Testis (tissue), 2 donors: ENCODE measurements at regions not wholly inside any gene's neighbourhood (a gene's known extent, or its start where the extent isn't known, plus 50 kb on each side); places are given as distances from the start of the nearest gene placed in this dataset.

Experiments used
- CTCF ChIP-seq, 3 experiments: fragments of 450-650 bp in 2 of 3; fragments of 200-600 bp in 1 of 3; sonication (generic) in 1 of 3; IDR thresholded peaks; one replicate each; pipeline ENCODE4 v1.5.1; 2016 to 2019; ENCODE audit warnings: antibody characterized with exemption in 3 of 3, mild to moderate bottlenecking in 2 of 3, moderate library complexity in 1 of 3
- POLR2A ChIP-seq: fragments of 450-650 bp; IDR thresholded peaks from one replicate; pipeline ENCODE4 v1.6.1; 2017; ENCODE audit warnings: antibody characterized with exemption, mild to moderate bottlenecking, moderate library complexity

- TF ChIP-seq CTCF (IDR thresholded peaks at IDR 0.05) (no peak), POLR2A (no peak)
These were observed 80.7 kb upstream of the SLITRK5 start for GRCh38 chr13:87590518-87590917.
